A673 (cell line): ENCODE measurements at regions not wholly inside any gene's neighbourhood (a gene's known extent, or its start where the extent isn't known, plus 50 kb on each side); places are given as distances from the start of the nearest gene placed in this dataset.

Experiments
- CTCF ChIP-seq: fragments of 300-800, 200-600 bp; sonication (generic); conservative IDR thresholded peaks from 2 replicates; pipeline ENCODE4 v1.5.1; 2017; ENCODE audit warnings: low read depth, mild to moderate bottlenecking, antibody characterized with exemption, low read length, moderate library complexity, mixed read lengths
- EZH2 ChIP-seq: fragments of 200-600 bp; sonication (generic); IDR thresholded peaks from 2 replicates; pipeline ENCODE4 v1.6.1; 2017; ENCODE audit warnings: borderline replicate concordance, low read depth, mild to moderate bottlenecking, mixed read lengths, antibody characterized with exemption, low read length; ENCODE audit not compliant: poor library complexity, severe bottlenecking

- TF ChIP-seq CTCF (no peak), EZH2 (no peak)
These were observed 271.3 kb downstream of the FGFR2 start for GRCh38 chr10:121326905-121327304.
